Suprapubic skin (tissue), 4 donors: ENCODE measurements at regions not wholly inside any gene's neighbourhood (a gene's known extent, or its start where the extent isn't known, plus 50 kb on each side); places are given as distances from the start of the nearest gene placed in this dataset.
"Not testable (repeated sequence)": the region's sequence is repeated elsewhere in the genome, so short reads cannot be mapped to it uniquely, and the experiment has no call there.

Source experiments
- EP300 ChIP-seq: sonication (generic); formaldehyde crosslinking; IDR thresholded peaks from one replicate; pipeline ENCODE4 v1.6.1; 2017; ENCODE audit warnings: antibody characterized with exemption
- POLR2A ChIP-seq, 2 donors: fragments of 450-650 bp; IDR thresholded peaks; one replicate each; pipeline ENCODE4 v1.6.1; 2017; ENCODE audit warnings: antibody characterized with exemption in 2 of 2, mild to moderate bottlenecking in 2 of 2, moderate library complexity in 2 of 2
- POLR2AphosphoS5 ChIP-seq, 3 donors: sonication (generic); formaldehyde crosslinking; IDR thresholded peaks; one replicate each; pipeline ENCODE4 v1.6.1; 2017; ENCODE audit warnings: antibody characterized with exemption in 3 of 3
- TF ChIP-seq, protein P1 (sequence below), 2 donors: fragments of 200-600 bp in 1 of 2; fragments of 450-650 bp in 1 of 2; sonication (generic) in 1 of 2; IDR thresholded peaks; one replicate each; pipeline ENCODE4 v1.5.1; 2016 to 2019; ENCODE audit warnings: antibody characterized with exemption in 2 of 2, mild to moderate bottlenecking in 1 of 2, moderate library complexity in 1 of 2

- TF ChIP-seq POLR2AphosphoS5 (IDR thresholded peaks at IDR 0.05); POLR2A (IDR thresholded peaks at IDR 0.05); EP300: not testable (repeated sequence)
- TF ChIP-seq, protein P1, sequence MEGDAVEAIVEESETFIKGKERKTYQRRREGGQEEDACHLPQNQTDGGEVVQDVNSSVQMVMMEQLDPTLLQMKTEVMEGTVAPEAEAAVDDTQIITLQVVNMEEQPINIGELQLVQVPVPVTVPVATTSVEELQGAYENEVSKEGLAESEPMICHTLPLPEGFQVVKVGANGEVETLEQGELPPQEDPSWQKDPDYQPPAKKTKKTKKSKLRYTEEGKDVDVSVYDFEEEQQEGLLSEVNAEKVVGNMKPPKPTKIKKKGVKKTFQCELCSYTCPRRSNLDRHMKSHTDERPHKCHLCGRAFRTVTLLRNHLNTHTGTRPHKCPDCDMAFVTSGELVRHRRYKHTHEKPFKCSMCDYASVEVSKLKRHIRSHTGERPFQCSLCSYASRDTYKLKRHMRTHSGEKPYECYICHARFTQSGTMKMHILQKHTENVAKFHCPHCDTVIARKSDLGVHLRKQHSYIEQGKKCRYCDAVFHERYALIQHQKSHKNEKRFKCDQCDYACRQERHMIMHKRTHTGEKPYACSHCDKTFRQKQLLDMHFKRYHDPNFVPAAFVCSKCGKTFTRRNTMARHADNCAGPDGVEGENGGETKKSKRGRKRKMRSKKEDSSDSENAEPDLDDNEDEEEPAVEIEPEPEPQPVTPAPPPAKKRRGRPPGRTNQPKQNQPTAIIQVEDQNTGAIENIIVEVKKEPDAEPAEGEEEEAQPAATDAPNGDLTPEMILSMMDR (IDR thresholded peaks at IDR 0.05) = not testable (repeated sequence)
These were observed 227.9 kb downstream of the SPATA31A1 start for GRCh38 chr9:39583413-39583747.
